GM18858 (cell line): ENCODE measurements at regions not wholly inside any gene's neighbourhood (a gene's known extent, or its start where the extent isn't known, plus 50 kb on each side); places are given as distances from the start of the nearest gene placed in this dataset.

ENCODE experiments used
- ATAC-seq: cut with Tn5 transposase; IDR thresholded peaks from one replicate; pipeline ENCODE4 v1.9.1; 2021; ENCODE audit not compliant: unreplicated experiment

GRCh38 chr6:137775720-137776119, 91.3 kb upstream of the TNFAIP3 start:
- ATAC-seq, result no peak

GRCh38 chr6:137776256-137776655, 90.8 kb upstream of the TNFAIP3 start:
- ATAC-seq, result no peak

GRCh38 chr6:137776786-137777686, 90.0 kb upstream of the TNFAIP3 start:
- ATAC-seq, result no peak

GRCh38 chr6:137777687-137778075, 89.4 kb upstream of the TNFAIP3 start:
- ATAC-seq, result no peak

- no peak for ATAC-seq
These were observed 87.1 kb upstream of the TNFAIP3 start for GRCh38 chr6:137779982-137780381.

GRCh38 chr6:137780447-137781034, 86.5 kb upstream of the TNFAIP3 start:
- ATAC-seq, result no peak

GRCh38 chr6:137781639-137782038, 85.4 kb upstream of the TNFAIP3 start:
- no peak for ATAC-seq

- no peak for ATAC-seq
These were observed 84.7 kb upstream of the TNFAIP3 start for GRCh38 chr6:137782166-137783039.

GRCh38 chr6:137783710-137784109, 83.3 kb upstream of the TNFAIP3 start:
- no peak for ATAC-seq

GRCh38 chr6:137784583-137784982, 82.5 kb upstream of the TNFAIP3 start:
- no peak for ATAC-seq

- no peak for ATAC-seq
These were observed 80.0 kb upstream of the TNFAIP3 start for GRCh38 chr6:137787016-137787415.

- no peak for ATAC-seq
These were observed 78.8 kb upstream of the TNFAIP3 start for GRCh38 chr6:137788248-137788647.

GRCh38 chr6:137791281-137792159, 75.5 kb upstream of the TNFAIP3 start:
- no peak for ATAC-seq

GRCh38 chr6:137792160-137793033, 74.7 kb upstream of the TNFAIP3 start:
- no peak for ATAC-seq

GRCh38 chr6:137793805-137794515, 73.1 kb upstream of the TNFAIP3 start:
- ATAC-seq, result no peak

GRCh38 chr6:137794516-137795201, 72.4 kb upstream of the TNFAIP3 start:
- ATAC-seq, result no peak

- no peak for ATAC-seq
These were observed 71.6 kb upstream of the TNFAIP3 start for GRCh38 chr6:137795501-137795900.

- no peak for ATAC-seq
These were observed 68.8 kb upstream of the TNFAIP3 start for GRCh38 chr6:137798261-137798660.
